ENCODE measurements at regions not wholly inside any gene's neighbourhood (a gene's known extent, or its start where the extent isn't known, plus 50 kb on each side); places are given as distances from the start of the nearest gene placed in this dataset.

GRCh38 chr5:53358794-53359193 is 121.6 kb upstream of the FST start:
- no peak for ATAC-seq

GRCh38 chr5:53359916-53360517 is 120.4 kb upstream of the FST start:
- ATAC-seq (no peak), DNase-seq (no peak)
- intact Hi-C loops (cut with DNase I), result no loop called here
- no peak overlapping the region for H3K4me3 ChIP-seq
- no peaks in the 10 kb centered on the region for H3K9me3 ChIP-seq
- no peaks in the 10 kb centered on the region for H3K27me3 ChIP-seq
- no peak overlapping the region for H3K27ac ChIP-seq
- no peak for TF ChIP-seq CTCF (IDR thresholded peaks at IDR 0.05)
- H3K4me1 ChIP-seq, result no peaks in the 10 kb centered on the region
- H3K36me3 ChIP-seq, result no peaks in the 10 kb centered on the region

More at GRCh38 chr5:53358794-53359193, 121.6 kb upstream of the FST start:
- intact Hi-C loops (cut with DNase I), result no loop called here
- no peak overlapping the region for H3K27ac ChIP-seq
- no peak for DNase-seq
- no peaks in the 10 kb centered on the region for H3K9me3 ChIP-seq
- TF ChIP-seq CTCF (IDR thresholded peaks at IDR 0.05), result no peak
- H3K4me3 ChIP-seq, result no peak overlapping the region
- H3K36me3 ChIP-seq, result no peaks in the 10 kb centered on the region
- H3K4me1 ChIP-seq, result no peaks in the 10 kb centered on the region
- H3K27me3 ChIP-seq, result no peaks in the 10 kb centered on the region

- Histone ChIP-seq H3K4me1 (no peaks in the 10 kb centered on the region), H3K9me3 (no peaks in the 10 kb centered on the region), H3K4me3 (no peak overlapping the region), H3K36me3 (no peaks in the 10 kb centered on the region), H3K27me3 (no peaks in the 10 kb centered on the region), H3K27ac (no peak overlapping the region)
- no peak for TF ChIP-seq CTCF (IDR thresholded peaks at IDR 0.05)
- DNase-seq, result no peak
- no peak for ATAC-seq
- intact Hi-C loops (cut with DNase I), result no loop called here
Observed at GRCh38 chr5:53360811-53361210, 119.6 kb upstream of the FST start.

GRCh38 chr5:53361708-53362107 is 118.7 kb upstream of the FST start:
- Histone ChIP-seq H3K27me3 (no peaks in the 10 kb centered on the region), H3K27ac (no peak overlapping the region), H3K4me1 (no peaks in the 10 kb centered on the region), H3K9me3 (no peaks in the 10 kb centered on the region), H3K36me3 (no peaks in the 10 kb centered on the region), H3K4me3 (no peak overlapping the region)
- DNase-seq, result no peak
- TF ChIP-seq CTCF (IDR thresholded peaks at IDR 0.05), result no peak
- ATAC-seq, result no peak
- intact Hi-C loops (cut with DNase I), result no loop called here

GRCh38 chr5:53362521-53362941 is 117.9 kb upstream of the FST start:
- no peaks in the 10 kb centered on the region for H3K27me3 ChIP-seq
- no peak for TF ChIP-seq CTCF (IDR thresholded peaks at IDR 0.05)
- no peak for ATAC-seq
- H3K4me1 ChIP-seq, result no peaks in the 10 kb centered on the region
- no peaks in the 10 kb centered on the region for H3K9me3 ChIP-seq
- no peak overlapping the region for H3K27ac ChIP-seq
- no peak for DNase-seq
- intact Hi-C loops (cut with DNase I), result no loop called here
- H3K4me3 ChIP-seq, result no peak overlapping the region
- no peaks in the 10 kb centered on the region for H3K36me3 ChIP-seq

- no peaks in the 10 kb centered on the region for H3K27me3 ChIP-seq
- H3K36me3 ChIP-seq, result no peaks in the 10 kb centered on the region
- ATAC-seq (no peak), DNase-seq (no peak)
- H3K4me3 ChIP-seq, result no peak overlapping the region
- H3K4me1 ChIP-seq, result no peaks in the 10 kb centered on the region
- TF ChIP-seq CTCF (IDR thresholded peaks at IDR 0.05), result no peak
- H3K27ac ChIP-seq, result no peak overlapping the region
- no peaks in the 10 kb centered on the region for H3K9me3 ChIP-seq
- intact Hi-C loops (cut with DNase I), result no loop called here
Observed at GRCh38 chr5:53364061-53364460, 116.4 kb upstream of the FST start.
